Activated CD8-positive, alpha-beta memory T cell treated with anti-CD3 and anti-CD28 coated beads, Interleukin-2, amount 10 ng/mL, durations not matched to agents 7 days and 5 days (primary cell): ENCODE measurements at regions not wholly inside any gene's neighbourhood (a gene's known extent, or its start where the extent isn't known, plus 50 kb on each side); places are given as distances from the start of the nearest gene placed in this dataset.
"Not testable (repeated sequence)": the region's sequence is repeated elsewhere in the genome, so short reads cannot be mapped to it uniquely, and the experiment has no call there.

Source experiments
- ATAC-seq: fragments of 150-1000 bp; cut with Tn5 transposase; one replicate; pipeline ENCODE4 v1.10.0; 2021; ENCODE audit warnings: moderate library complexity
- CTCF ChIA-PET: fragments of 350-600 bp; sonication (Branson Sonifier 250); formaldehyde crosslinking; loops from one replicate; lab custom pipeline; 2021; ENCODE audit warnings: antibody characterized with exemption; lab: Charles Lee
- DNase-seq: peaks from one replicate; pipeline ENCODE4 v3.0.0-alpha.2; 2020
- H3K27ac Mint-ChIP-seq: one replicate; pipeline ENCODE4 v1.8.0; 2021; ENCODE audit warnings: mild to moderate bottlenecking, mixed read lengths
- H3K27me3 Mint-ChIP-seq: one replicate; pipeline ENCODE4 v1.8.0; 2021; ENCODE audit warnings: mixed read lengths
- H3K36me3 Mint-ChIP-seq: one replicate; pipeline ENCODE4 v1.8.0; 2021; ENCODE audit warnings: mild to moderate bottlenecking, mixed read lengths
- H3K4me1 Mint-ChIP-seq: one replicate; pipeline ENCODE4 v1.8.0; 2021; ENCODE audit warnings: mixed read lengths
- H3K4me3 Mint-ChIP-seq: one replicate; pipeline ENCODE4 v1.8.0; 2021; ENCODE audit warnings: mild to moderate bottlenecking, moderate library complexity, mixed read lengths
- H3K9me3 Mint-ChIP-seq: one replicate; pipeline ENCODE4 v1.8.0; 2022; ENCODE audit warnings: low read depth, mixed read lengths

DNA sequence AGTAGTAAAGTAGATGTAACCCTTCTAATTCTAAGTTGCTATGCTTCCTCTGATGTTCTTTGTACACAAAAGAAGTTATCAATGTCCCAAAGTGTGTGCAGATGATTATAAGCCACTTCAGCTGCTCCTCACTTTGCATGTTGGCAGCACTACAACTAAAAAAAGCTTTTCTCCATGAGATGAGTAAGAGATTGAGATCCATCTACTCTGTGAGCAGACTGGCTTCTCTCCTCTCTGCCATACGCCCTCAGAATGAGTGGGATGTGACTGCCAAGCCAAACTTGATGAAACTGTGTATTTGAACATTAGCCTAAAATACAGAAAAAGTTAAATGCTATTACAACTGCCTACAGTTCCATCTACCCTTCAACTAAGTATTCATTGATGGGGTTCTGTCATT is 102.9 kb upstream of the ETV1 start:
- ATAC-seq (no peak), DNase-seq (no peak)
- H3K4me3 Mint-ChIP-seq = no peak overlapping the region
- H3K27me3 Mint-ChIP-seq = no peaks in the 10 kb centered on the region
- CTCF ChIA-PET = no interaction called here
- H3K4me1 Mint-ChIP-seq = no peaks in the 10 kb centered on the region
- no peaks in the 10 kb centered on the region for H3K9me3 Mint-ChIP-seq
- no peak overlapping the region for H3K27ac Mint-ChIP-seq
- no peaks in the 10 kb centered on the region for H3K36me3 Mint-ChIP-seq

DNA sequence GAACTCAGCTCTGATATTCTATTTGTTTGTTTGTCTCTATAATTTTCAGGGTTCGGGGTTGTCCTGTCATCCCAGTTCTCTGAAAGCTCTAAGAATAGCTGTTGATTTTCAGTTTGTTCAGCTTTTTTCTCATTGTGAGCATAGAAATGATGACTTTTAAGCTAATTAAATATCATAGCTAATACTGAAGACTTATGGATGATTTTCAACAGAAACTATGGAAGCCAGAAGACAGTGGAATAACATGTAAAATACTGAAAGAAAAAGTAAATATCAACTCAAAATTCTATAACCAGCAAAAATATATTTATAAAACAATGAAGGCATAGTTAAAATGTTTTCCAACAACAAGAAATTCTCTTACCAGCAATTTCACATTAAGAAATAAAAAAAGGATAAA is 96.4 kb upstream of the ETV1 start:
- Mint-ChIP-seq H3K4me3 (no peak overlapping the region), H3K27me3 (no peaks in the 10 kb centered on the region), H3K4me1 (no peaks in the 10 kb centered on the region), H3K9me3 (peaks cover 12% of the 10 kb centered on the region), H3K27ac (no peak overlapping the region), H3K36me3 (no peaks in the 10 kb centered on the region)
- no peak for ATAC-seq
- CTCF ChIA-PET = no interaction called here
- no peak for DNase-seq

- H3K9me3 Mint-ChIP-seq = peaks cover 12% of the 10 kb centered on the region
- no peaks in the 10 kb centered on the region for H3K27me3 Mint-ChIP-seq
- no peak overlapping the region for H3K27ac Mint-ChIP-seq
- CTCF ChIA-PET = no interaction called here
- ATAC-seq = no peak
- no peak overlapping the region for H3K4me3 Mint-ChIP-seq
- DNase-seq = no peak
- H3K36me3 Mint-ChIP-seq = no peaks in the 10 kb centered on the region
- H3K4me1 Mint-ChIP-seq = no peaks in the 10 kb centered on the region
Observed at GRCh38 chr7:14083761-14084160, 94.3 kb upstream of the ETV1 start.

- Mint-ChIP-seq H3K27me3 (no peaks in the 10 kb centered on the region), H3K36me3 (no peaks in the 10 kb centered on the region), H3K27ac (no peak overlapping the region), H3K9me3 (no peaks in the 10 kb centered on the region), H3K4me3 (no peak overlapping the region), H3K4me1 (no peaks in the 10 kb centered on the region)
- ATAC-seq (no peak), DNase-seq (no peak)
- CTCF ChIA-PET = no interaction called here
Observed at GRCh38 chr7:14073988-14074387, 84.5 kb upstream of the ETV1 start.

DNA sequence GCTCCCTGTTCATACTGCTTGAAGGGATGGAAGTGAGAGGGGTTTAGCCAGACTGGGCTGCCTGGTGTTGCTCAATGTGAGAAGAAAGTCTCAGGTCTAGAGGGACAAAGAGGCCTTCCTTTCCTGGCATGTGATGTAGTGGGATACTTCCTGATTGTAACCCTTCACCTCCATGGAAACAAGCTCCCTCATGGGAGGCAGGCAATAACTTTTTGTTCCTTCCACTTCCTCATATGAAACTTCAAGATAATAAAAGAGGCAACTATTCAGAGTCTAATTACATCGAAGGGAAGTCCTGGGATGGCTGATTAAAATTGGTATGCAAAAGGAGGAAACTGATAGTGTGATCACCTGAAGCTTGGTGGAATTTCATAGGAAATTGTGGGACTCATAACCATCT is 84.1 kb upstream of the ETV1 start:
- Mint-ChIP-seq H3K4me1 (no peaks in the 10 kb centered on the region), H3K27ac (no peak overlapping the region)

GRCh38 chr7:14071045-14071444 is 81.6 kb upstream of the ETV1 start:
- ATAC-seq (no peak), DNase-seq (no peak)
- no peaks in the 10 kb centered on the region for H3K4me1 Mint-ChIP-seq
- H3K36me3 Mint-ChIP-seq = no peaks in the 10 kb centered on the region
- H3K9me3 Mint-ChIP-seq = no peaks in the 10 kb centered on the region
- H3K4me3 Mint-ChIP-seq = no peak overlapping the region
- no peaks in the 10 kb centered on the region for H3K27me3 Mint-ChIP-seq
- no peak overlapping the region for H3K27ac Mint-ChIP-seq
- CTCF ChIA-PET = no interaction called here

More for the DNA sequence above, 84.1 kb upstream of the ETV1 start:
- no peak for DNase-seq
- H3K27me3 Mint-ChIP-seq = no peaks in the 10 kb centered on the region
- ATAC-seq = no peak
- H3K9me3 Mint-ChIP-seq = no peaks in the 10 kb centered on the region
- no peaks in the 10 kb centered on the region for H3K36me3 Mint-ChIP-seq
- CTCF ChIA-PET = no interaction called here
- no peak overlapping the region for H3K4me3 Mint-ChIP-seq

DNA sequence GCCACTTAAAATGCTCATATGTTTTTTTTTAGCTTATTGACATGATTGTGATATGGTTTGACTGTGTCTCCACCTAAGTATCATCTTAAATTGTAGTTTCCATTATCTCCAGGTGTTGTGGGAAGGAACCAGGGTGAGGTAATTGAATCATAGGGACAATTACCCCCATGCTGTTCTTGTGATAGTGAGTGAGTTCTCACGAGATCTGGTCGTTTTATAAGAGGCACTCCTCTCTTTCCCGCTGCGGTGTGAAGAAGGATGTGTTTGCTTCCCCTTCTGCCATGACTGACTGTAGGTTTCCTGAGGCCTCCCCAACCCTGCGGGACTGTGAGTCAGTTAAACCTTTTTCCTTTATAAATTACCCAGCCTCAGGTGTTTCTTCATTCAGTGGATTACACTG is 80.5 kb upstream of the ETV1 start:
- Mint-ChIP-seq H3K4me3 (no peak overlapping the region), H3K9me3 (no peaks in the 10 kb centered on the region), H3K27ac (no peak overlapping the region), H3K27me3 (no peaks in the 10 kb centered on the region), H3K4me1 (no peaks in the 10 kb centered on the region), H3K36me3 (no peaks in the 10 kb centered on the region)
- CTCF ChIA-PET = no interaction called here
- DNase-seq (no peak), ATAC-seq (no peak)

DNA sequence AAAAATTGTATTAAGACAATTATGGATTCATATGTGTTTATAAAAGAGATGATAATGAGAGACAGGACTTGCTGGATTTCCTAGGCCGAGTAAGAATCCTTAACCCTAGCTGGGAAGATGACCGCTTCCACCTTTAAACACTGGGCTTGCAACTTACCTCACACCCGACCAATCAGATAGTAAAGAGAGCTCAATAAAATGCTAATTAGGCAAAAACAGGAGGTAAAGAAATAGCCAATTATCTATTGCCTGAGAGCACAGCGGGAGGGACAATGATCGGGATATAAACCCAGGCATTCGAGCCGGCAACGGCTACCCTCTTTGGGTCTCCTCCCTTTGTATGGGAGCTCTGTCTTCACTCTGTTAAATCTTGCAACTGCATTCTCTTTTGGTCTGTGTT is 77.3 kb upstream of the ETV1 start:
- H3K36me3 Mint-ChIP-seq, H3K27me3 Mint-ChIP-seq, H3K27ac Mint-ChIP-seq, ATAC-seq, CTCF ChIA-PET, H3K4me3 Mint-ChIP-seq, DNase-seq, H3K9me3 Mint-ChIP-seq, H3K4me1 Mint-ChIP-seq: not testable (repeated sequence)

DNA sequence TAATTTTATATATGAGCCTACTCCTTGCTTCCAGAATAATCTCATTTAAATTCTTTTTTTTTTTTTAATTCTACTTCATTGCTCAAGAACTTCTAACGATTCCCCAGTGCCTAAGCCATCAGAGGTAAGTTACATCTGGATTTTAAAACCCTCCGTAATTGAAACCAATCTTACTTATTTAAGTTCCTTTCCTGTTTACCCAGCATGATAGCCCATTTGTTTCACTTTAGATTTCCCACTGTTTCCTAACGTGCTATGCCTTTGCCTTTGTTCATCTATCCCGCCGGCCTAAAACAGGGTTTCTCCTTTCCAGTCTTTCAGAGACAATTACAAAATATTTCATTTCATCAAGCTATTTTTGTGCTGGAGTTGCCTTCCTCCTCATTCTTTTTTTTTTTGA is 75.8 kb upstream of the ETV1 start:
- DNase-seq = no peak
- H3K27ac Mint-ChIP-seq = no peak overlapping the region
- CTCF ChIA-PET = no interaction called here
- no peak overlapping the region for H3K4me3 Mint-ChIP-seq
- H3K4me1 Mint-ChIP-seq = no peaks in the 10 kb centered on the region
- no peaks in the 10 kb centered on the region for H3K27me3 Mint-ChIP-seq
- no peaks in the 10 kb centered on the region for H3K36me3 Mint-ChIP-seq
- peaks cover 2% of the 10 kb centered on the region for H3K9me3 Mint-ChIP-seq
- no peak for ATAC-seq

GRCh38 chr7:14055813-14056212 is 66.3 kb upstream of the ETV1 start:
- Mint-ChIP-seq H3K9me3 (peaks cover 5% of the 10 kb centered on the region), H3K4me3 (no peak overlapping the region), H3K27me3 (no peaks in the 10 kb centered on the region), H3K27ac (no peak overlapping the region), H3K4me1 (no peaks in the 10 kb centered on the region), H3K36me3 (no peaks in the 10 kb centered on the region)
- DNase-seq (no peak), ATAC-seq (no peak)
- CTCF ChIA-PET = no interaction called here

- no peaks in the 10 kb centered on the region for H3K27me3 Mint-ChIP-seq
- no peaks in the 10 kb centered on the region for H3K36me3 Mint-ChIP-seq
- H3K4me3 Mint-ChIP-seq = no peak overlapping the region
- ATAC-seq (no peak), DNase-seq (no peak)
- CTCF ChIA-PET = no interaction called here
- peaks cover 2% of the 10 kb centered on the region for H3K9me3 Mint-ChIP-seq
- no peak overlapping the region for H3K27ac Mint-ChIP-seq
- no peaks in the 10 kb centered on the region for H3K4me1 Mint-ChIP-seq
Observed at GRCh38 chr7:14054125-14054524, 64.7 kb upstream of the ETV1 start.

- Mint-ChIP-seq H3K4me1 (no peaks in the 10 kb centered on the region), H3K27me3 (no peaks in the 10 kb centered on the region), H3K9me3 (peaks cover 4% of the 10 kb centered on the region), H3K36me3 (no peaks in the 10 kb centered on the region), H3K4me3 (no peak overlapping the region), H3K27ac (peak overlapping the region; percentile 34)
- CTCF ChIA-PET = no interaction called here
- ATAC-seq = no peak
- DNase-seq = no peak
Observed at GRCh38 chr7:14048889-14049288, 59.4 kb upstream of the ETV1 start.

GRCh38 chr7:14047709-14048399 is 58.4 kb upstream of the ETV1 start:
- ATAC-seq = no peak
- Mint-ChIP-seq H3K4me3 (no peak overlapping the region), H3K36me3 (no peaks in the 10 kb centered on the region)

GRCh38 chr7:14045651-14046050 is 56.2 kb upstream of the ETV1 start:
- Mint-ChIP-seq H3K4me1 (no peaks in the 10 kb centered on the region), H3K36me3 (no peaks in the 10 kb centered on the region), H3K4me3 (no peak overlapping the region), H3K27me3 (no peaks in the 10 kb centered on the region), H3K9me3 (peaks cover 4% of the 10 kb centered on the region), H3K27ac (no peak overlapping the region)
- ATAC-seq (no peak), DNase-seq (no peak)
- CTCF ChIA-PET = interaction anchor here (0.7 kb wide), 1 partner anchor 10 kb away, joined by 3 read pairs; no protein-coding TSS in a partner anchor

More at GRCh38 chr7:14047709-14048399, 58.4 kb upstream of the ETV1 start:
- CTCF ChIA-PET = no interaction called here
- Mint-ChIP-seq H3K27me3 (no peaks in the 10 kb centered on the region), H3K4me1 (no peaks in the 10 kb centered on the region), H3K27ac (no peak overlapping the region), H3K9me3 (peaks cover 4% of the 10 kb centered on the region)
- no peak for DNase-seq

DNA sequence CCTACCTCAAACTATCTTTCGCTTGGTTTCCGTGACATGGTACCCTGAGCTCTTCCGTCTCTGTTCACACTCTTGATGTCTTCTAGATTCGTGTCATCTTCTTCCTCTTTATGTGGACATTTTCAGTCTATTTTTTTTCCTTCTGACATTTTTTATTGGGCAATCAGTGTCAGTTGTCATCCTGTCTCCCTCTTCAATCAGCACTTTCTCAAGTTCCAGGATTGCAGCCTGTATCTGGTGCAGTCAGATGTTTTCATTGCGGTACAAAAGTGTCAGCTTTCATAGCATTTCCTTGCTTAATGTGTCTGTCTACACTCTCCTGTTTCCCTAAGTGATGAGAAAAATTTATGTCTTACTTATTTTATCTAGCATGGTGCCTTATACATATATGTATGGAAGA is 51.1 kb upstream of the ETV1 start:
- Mint-ChIP-seq H3K27me3 (no peaks in the 10 kb centered on the region), H3K4me1 (peaks cover 2% of the 10 kb centered on the region)
- ATAC-seq = no peak

More for the DNA sequence above, 51.1 kb upstream of the ETV1 start:
- DNase-seq = no peak
- Mint-ChIP-seq H3K9me3 (peaks cover 3% of the 10 kb centered on the region), H3K27ac (no peak overlapping the region), H3K36me3 (no peaks in the 10 kb centered on the region), H3K4me3 (no peak overlapping the region)
- CTCF ChIA-PET = no interaction called here
